ENCODE measurements at regions not wholly inside any gene's neighbourhood (a gene's known extent, or its start where the extent isn't known, plus 50 kb on each side); places are given as distances from the start of the nearest gene placed in this dataset.

GRCh38 chr12:16482726-16483125, 123.2 kb downstream of the LMO3 start:
- Histone ChIP-seq H4K20me1 (replicated peaks; ENCODE audit: insufficient read depth) (no peaks in the 10 kb centered on the region), H2AFZ (no peak overlapping the region), H3K36me3 (ENCODE audit: insufficient read depth) (no peaks in the 10 kb centered on the region), H3K27ac (ENCODE audit: low read depth) (no peak overlapping the region), H3K4me2 (no peak overlapping the region), H3K79me2 (replicated peaks; ENCODE audit: insufficient read depth) (no peaks in the 10 kb centered on the region), H3K27me3 (ENCODE audit: insufficient read depth) (no peaks in the 10 kb centered on the region), H3K4me1 (ENCODE audit: insufficient read depth) (no peaks in the 10 kb centered on the region), H3K9me2 (ENCODE audit: insufficient read depth) (no peaks in the 10 kb centered on the region), H3K4me3 (no peak overlapping the region), H3F3A (replicated peaks; ENCODE audit: low read depth) (no peaks in the 10 kb centered on the region)
- peaks cover 2% of the 10 kb centered on the region for H3K27me3 Mint-ChIP-seq (ENCODE audit: insufficient read depth, low read depth, poor library complexity)
- peaks cover 20% of the 10 kb centered on the region for H3K9me3 Mint-ChIP-seq
- TF ChIP-seq REST (IDR thresholded peaks at IDR 0.05; ENCODE audit: unreplicated experiment), result no peak
- TF ChIP-seq NANOG (IDR thresholded peaks at IDR 0.05; ENCODE audit: borderline replicate concordance), result no peak
- TF ChIP-seq ZNF114 (CRISPR knock-in tag; IDR thresholded peaks at IDR 0.05), result no peak
- no peak for TF ChIP-seq ZNF331 (CRISPR knock-in tag; IDR thresholded peaks at IDR 0.05; ENCODE audit: low read depth)
- no peak for TF ChIP-seq EZH2phosphoT487 (IDR thresholded peaks at IDR 0.05; ENCODE audit: unreplicated experiment)
- no peak for TF ChIP-seq POLR2AphosphoS5 (IDR thresholded peaks at IDR 0.05; ENCODE audit: low read depth)
- TF ChIP-seq EZH2 (IDR thresholded peaks at IDR 0.05; ENCODE audit: low read depth, unreplicated experiment), result no peak
- no peak for TF ChIP-seq CREB1 (CRISPR knock-in tag; IDR thresholded peaks at IDR 0.05; ENCODE audit: low read depth)
- no peak for TF ChIP-seq ETS1 (IDR thresholded peaks at IDR 0.05)
- no peak for TF ChIP-seq STAT1 (IDR thresholded peaks at IDR 0.05; ENCODE audit: unreplicated experiment)
- TF ChIP-seq, protein P1, sequence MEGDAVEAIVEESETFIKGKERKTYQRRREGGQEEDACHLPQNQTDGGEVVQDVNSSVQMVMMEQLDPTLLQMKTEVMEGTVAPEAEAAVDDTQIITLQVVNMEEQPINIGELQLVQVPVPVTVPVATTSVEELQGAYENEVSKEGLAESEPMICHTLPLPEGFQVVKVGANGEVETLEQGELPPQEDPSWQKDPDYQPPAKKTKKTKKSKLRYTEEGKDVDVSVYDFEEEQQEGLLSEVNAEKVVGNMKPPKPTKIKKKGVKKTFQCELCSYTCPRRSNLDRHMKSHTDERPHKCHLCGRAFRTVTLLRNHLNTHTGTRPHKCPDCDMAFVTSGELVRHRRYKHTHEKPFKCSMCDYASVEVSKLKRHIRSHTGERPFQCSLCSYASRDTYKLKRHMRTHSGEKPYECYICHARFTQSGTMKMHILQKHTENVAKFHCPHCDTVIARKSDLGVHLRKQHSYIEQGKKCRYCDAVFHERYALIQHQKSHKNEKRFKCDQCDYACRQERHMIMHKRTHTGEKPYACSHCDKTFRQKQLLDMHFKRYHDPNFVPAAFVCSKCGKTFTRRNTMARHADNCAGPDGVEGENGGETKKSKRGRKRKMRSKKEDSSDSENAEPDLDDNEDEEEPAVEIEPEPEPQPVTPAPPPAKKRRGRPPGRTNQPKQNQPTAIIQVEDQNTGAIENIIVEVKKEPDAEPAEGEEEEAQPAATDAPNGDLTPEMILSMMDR (conservative IDR thresholded peaks at IDR 0.05; ENCODE audit: low read depth in 2 of 2), result no peak
- no peak for TF ChIP-seq ZNF462 (CRISPR knock-in tag; IDR thresholded peaks at IDR 0.05)
- no peak for TF ChIP-seq JUNB (IDR thresholded peaks at IDR 0.05; ENCODE audit: unreplicated experiment)
- DNase-seq (ENCODE audit: low spot score), result no peak
- H3K4me1 Mint-ChIP-seq, result no peaks in the 10 kb centered on the region
- no peak overlapping the region for H3K27ac Mint-ChIP-seq
- H3K36me3 Mint-ChIP-seq (ENCODE audit: low read depth), result peaks cover 11% of the 10 kb centered on the region; the same call in 1 of the 3 replicates
- no peak for ATAC-seq
- no peak overlapping the region for H3K4me3 Mint-ChIP-seq
